ENCODE measurements at regions not wholly inside any gene's neighbourhood (a gene's known extent, or its start where the extent isn't known, plus 50 kb on each side); places are given as distances from the start of the nearest gene placed in this dataset.

DNA sequence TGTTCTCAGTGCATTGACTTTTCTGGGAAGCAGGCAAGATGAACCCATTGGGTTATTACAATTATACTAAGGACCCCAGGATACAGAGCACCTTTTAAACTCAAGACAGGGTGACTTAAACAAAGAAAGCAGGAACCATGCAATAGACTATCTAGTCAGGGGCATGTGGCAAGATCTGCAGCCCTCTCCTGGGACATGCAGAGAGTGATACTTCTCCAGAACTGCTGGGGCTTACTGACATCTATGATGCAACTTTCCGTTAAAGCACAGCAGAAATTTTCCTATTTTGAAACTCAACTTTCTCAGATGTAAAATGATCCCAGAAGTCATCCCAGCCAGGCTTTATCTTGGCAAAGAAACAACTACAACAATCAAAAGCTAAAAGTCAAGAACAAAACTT is 162.2 kb upstream of the HNMT start:
- no peak for TF ChIP-seq POLR2A (IDR thresholded peaks at IDR 0.05)
- TF ChIP-seq, protein P1, sequence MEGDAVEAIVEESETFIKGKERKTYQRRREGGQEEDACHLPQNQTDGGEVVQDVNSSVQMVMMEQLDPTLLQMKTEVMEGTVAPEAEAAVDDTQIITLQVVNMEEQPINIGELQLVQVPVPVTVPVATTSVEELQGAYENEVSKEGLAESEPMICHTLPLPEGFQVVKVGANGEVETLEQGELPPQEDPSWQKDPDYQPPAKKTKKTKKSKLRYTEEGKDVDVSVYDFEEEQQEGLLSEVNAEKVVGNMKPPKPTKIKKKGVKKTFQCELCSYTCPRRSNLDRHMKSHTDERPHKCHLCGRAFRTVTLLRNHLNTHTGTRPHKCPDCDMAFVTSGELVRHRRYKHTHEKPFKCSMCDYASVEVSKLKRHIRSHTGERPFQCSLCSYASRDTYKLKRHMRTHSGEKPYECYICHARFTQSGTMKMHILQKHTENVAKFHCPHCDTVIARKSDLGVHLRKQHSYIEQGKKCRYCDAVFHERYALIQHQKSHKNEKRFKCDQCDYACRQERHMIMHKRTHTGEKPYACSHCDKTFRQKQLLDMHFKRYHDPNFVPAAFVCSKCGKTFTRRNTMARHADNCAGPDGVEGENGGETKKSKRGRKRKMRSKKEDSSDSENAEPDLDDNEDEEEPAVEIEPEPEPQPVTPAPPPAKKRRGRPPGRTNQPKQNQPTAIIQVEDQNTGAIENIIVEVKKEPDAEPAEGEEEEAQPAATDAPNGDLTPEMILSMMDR (IDR thresholded peaks at IDR 0.05), result no peak
